ENCODE measurements at regions not wholly inside any gene's neighbourhood (a gene's known extent, or its start where the extent isn't known, plus 50 kb on each side); places are given as distances from the start of the nearest gene placed in this dataset.

DNA sequence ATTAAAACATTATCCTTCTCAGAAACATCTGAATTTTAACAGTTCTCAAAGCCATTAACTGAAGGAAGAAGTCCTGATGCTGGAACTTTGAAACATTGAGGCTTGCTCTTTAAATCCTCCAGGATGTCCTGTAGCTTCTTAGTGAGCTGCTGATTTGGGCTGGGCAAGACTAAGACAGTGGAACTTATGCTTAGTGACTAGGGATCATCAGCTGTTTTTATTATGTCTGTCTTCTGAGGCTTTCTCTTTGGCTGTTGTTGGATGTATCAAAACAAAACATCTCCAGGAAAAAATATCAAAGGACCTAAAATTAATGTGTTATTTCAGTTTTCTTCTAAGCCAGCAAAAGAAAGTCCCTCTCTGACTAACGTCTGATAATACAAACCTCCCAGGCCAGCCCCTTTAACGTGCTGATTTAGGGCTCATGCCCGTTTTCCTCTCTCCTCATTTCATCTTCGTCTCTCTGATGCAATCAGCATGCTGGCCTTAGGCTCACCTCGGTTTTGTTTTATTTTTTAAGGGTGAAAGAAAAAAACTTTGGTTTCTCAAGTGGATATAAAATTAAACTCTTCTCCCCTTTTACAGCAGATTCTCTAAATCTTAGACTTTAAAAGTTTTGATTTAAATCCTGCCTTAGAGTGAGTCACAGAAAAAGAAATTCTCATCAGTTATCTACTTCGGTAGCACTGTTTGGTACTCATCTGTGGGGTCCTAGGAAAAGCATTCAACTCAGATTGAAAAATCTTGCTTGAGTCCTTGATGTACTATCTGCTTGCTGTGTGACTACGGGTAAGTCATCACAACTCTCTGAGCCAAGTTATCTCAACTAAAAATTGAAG, 106.2 kb upstream of the CCDC91 start:
- H3K4me1 Mint-ChIP-seq (ENCODE audit: unreplicated experiment), result peaks cover 21% of the 10 kb centered on the region
- no peaks in the 10 kb centered on the region for H3K36me3 Mint-ChIP-seq (ENCODE audit: low read depth, unreplicated experiment)
- no peak overlapping the region for H3K4me3 Mint-ChIP-seq (ENCODE audit: unreplicated experiment)
- H3K9me3 Mint-ChIP-seq (ENCODE audit: unreplicated experiment), result peaks cover 4% of the 10 kb centered on the region
- no peak overlapping the region for H3K27ac Mint-ChIP-seq (ENCODE audit: unreplicated experiment)
- DNase-seq (ENCODE audit: low spot score), result no peak
- H3K27me3 Mint-ChIP-seq (ENCODE audit: unreplicated experiment), result no peaks in the 10 kb centered on the region
- TF ChIP-seq, protein P1, sequence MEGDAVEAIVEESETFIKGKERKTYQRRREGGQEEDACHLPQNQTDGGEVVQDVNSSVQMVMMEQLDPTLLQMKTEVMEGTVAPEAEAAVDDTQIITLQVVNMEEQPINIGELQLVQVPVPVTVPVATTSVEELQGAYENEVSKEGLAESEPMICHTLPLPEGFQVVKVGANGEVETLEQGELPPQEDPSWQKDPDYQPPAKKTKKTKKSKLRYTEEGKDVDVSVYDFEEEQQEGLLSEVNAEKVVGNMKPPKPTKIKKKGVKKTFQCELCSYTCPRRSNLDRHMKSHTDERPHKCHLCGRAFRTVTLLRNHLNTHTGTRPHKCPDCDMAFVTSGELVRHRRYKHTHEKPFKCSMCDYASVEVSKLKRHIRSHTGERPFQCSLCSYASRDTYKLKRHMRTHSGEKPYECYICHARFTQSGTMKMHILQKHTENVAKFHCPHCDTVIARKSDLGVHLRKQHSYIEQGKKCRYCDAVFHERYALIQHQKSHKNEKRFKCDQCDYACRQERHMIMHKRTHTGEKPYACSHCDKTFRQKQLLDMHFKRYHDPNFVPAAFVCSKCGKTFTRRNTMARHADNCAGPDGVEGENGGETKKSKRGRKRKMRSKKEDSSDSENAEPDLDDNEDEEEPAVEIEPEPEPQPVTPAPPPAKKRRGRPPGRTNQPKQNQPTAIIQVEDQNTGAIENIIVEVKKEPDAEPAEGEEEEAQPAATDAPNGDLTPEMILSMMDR (IDR thresholded peaks at IDR 0.05; ENCODE audit: unreplicated experiment), result no peak

DNA sequence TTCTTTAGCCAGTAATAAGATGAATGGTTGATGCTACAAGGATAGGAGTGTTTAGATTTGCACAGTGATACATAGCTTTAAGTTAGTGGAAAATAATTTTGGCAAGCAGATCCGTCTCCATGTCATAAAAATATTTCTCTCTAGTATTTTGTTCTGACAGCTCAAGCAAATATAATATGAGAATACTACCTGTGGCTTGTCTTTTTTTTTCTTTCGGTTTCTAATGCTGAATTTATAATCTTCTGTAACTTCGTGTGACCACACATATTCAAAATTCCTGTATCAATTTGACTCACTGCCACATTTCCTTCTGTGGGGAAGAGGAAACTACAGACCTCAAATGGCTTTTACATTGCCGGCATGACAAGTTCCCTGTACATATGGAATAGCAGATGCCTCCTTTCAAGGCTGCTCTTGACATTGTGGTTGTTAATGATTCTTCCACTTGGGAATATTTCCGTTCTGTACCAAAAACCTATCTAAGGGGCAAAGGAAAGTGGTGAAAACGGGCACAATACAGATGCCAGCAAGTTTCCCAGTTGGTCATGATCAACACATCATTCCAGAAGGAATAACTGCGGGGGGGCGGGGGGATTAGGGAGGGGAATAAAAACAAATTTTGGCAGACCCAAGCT, 103.6 kb upstream of the CCDC91 start:
- TF ChIP-seq, protein P1 (IDR thresholded peaks at IDR 0.05; ENCODE audit: unreplicated experiment), result no peak
- no peaks in the 10 kb centered on the region for H3K27me3 Mint-ChIP-seq (ENCODE audit: unreplicated experiment)
- H3K27ac Mint-ChIP-seq (ENCODE audit: unreplicated experiment), result no peak overlapping the region
- DNase-seq (ENCODE audit: low spot score), result no peak
- H3K36me3 Mint-ChIP-seq (ENCODE audit: low read depth, unreplicated experiment), result no peaks in the 10 kb centered on the region
- no peaks in the 10 kb centered on the region for H3K9me3 Mint-ChIP-seq (ENCODE audit: unreplicated experiment)
- H3K4me3 Mint-ChIP-seq (ENCODE audit: unreplicated experiment), result no peak overlapping the region
- H3K4me1 Mint-ChIP-seq (ENCODE audit: unreplicated experiment), result peaks cover 36% of the 10 kb centered on the region

DNA sequence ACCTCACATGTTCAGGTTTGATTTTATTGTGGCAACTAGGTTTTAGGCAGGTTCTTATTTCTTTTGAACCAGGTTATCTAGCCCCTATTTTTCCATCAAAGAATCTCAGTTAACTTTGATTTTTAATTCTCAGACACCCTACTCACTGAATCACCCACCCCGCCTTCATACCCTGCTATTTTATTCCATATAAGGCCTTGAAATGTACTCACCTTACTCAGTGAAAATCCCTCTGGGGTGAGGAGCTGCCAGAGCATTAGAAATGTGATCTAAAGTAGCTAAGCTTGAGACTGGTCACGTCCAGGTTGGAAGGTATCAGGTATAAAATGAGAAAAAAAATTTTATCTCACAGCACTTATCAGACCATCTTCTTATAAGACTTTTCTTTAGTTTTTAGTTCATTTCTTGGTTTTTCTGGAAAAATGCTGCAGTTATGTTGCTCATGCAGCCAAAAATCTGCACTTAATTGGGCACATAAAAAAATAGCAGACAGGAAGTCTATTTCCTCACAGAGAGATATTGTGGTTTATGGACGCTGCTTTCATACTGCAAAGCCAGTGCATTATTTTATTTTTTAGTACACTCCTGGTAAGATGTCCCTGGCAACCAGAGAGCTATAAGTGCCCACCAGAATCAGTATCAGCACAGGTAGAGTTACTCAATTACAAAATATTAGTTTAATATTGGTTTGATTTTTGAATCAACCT, 101.5 kb upstream of the CCDC91 start:
- DNase-seq (ENCODE audit: low spot score), result no peak
- Mint-ChIP-seq H3K36me3 (ENCODE audit: low read depth, unreplicated experiment) (no peaks in the 10 kb centered on the region), H3K4me1 (ENCODE audit: unreplicated experiment) (peaks cover 30% of the 10 kb centered on the region), H3K9me3 (ENCODE audit: unreplicated experiment) (no peaks in the 10 kb centered on the region), H3K4me3 (ENCODE audit: unreplicated experiment) (no peak overlapping the region), H3K27ac (ENCODE audit: unreplicated experiment) (peak overlapping the region; percentile 62), H3K27me3 (ENCODE audit: unreplicated experiment) (no peaks in the 10 kb centered on the region)
- TF ChIP-seq, protein P1 (IDR thresholded peaks at IDR 0.05; ENCODE audit: unreplicated experiment), result no peak

DNA sequence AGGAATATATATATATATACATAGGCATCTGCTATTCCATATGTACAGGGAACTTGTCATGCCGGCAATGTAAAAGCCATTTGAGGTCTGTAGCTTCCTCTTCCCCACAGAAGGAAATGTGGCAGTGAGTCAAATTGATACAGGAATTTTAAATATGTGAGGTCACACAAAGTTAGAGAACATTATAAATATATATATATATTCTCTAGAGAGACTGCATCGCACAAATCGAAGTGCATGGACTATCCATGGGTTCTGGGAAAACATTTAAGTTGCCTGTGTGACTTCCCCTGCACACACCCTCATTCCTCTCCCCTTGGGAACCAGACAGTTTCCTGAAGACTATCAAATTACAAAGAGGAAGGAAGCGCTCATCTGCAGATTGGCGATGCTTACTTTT, 100.9 kb upstream of the CCDC91 start:
- no peaks in the 10 kb centered on the region for H3K9me3 Mint-ChIP-seq (ENCODE audit: unreplicated experiment)
- DNase-seq (ENCODE audit: low spot score), result no peak
- H3K4me3 Mint-ChIP-seq (ENCODE audit: unreplicated experiment), result no peak overlapping the region
- no peaks in the 10 kb centered on the region for H3K36me3 Mint-ChIP-seq (ENCODE audit: low read depth, unreplicated experiment)
- peaks cover 28% of the 10 kb centered on the region for H3K4me1 Mint-ChIP-seq (ENCODE audit: unreplicated experiment)
- TF ChIP-seq, protein P1 (IDR thresholded peaks at IDR 0.05; ENCODE audit: unreplicated experiment), result no peak
- peak overlapping the region; percentile 62 for H3K27ac Mint-ChIP-seq (ENCODE audit: unreplicated experiment)
- no peaks in the 10 kb centered on the region for H3K27me3 Mint-ChIP-seq (ENCODE audit: unreplicated experiment)
